SK-N-MC (cell line): ENCODE measurements at regions not wholly inside any gene's neighbourhood (a gene's known extent, or its start where the extent isn't known, plus 50 kb on each side); places are given as distances from the start of the nearest gene placed in this dataset.

Experiments
- EZH2 ChIP-seq: fragments of 200-600 bp; sonication (generic); IDR thresholded peaks from one replicate; pipeline ENCODE4 v1.6.1; 2017; ENCODE audit warnings: antibody characterized with exemption
- FOXP2 ChIP-seq: optimal IDR thresholded peaks from 2 replicates; pipeline ENCODE3; 2011; ENCODE audit warnings: mild to moderate bottlenecking, moderate library complexity; ENCODE audit not compliant: insufficient read depth; ENCODE audit errors: extremely low read length, control extremely low read depth
- POLR2AphosphoS5 ChIP-seq: IDR thresholded peaks from 2 replicates; pipeline ENCODE4 v1.6.1; 2012; ENCODE audit warnings: mild to moderate bottlenecking, low read depth, low read length, borderline replicate concordance

- TF ChIP-seq EZH2 (no peak), POLR2AphosphoS5 (no peak), FOXP2 (no peak)
Observed at GRCh38 chr14:58814466-58814865, 176.7 kb downstream of the DACT1 start.
